HG03097 (cell line): ENCODE measurements at regions not wholly inside any gene's neighbourhood (a gene's known extent, or its start where the extent isn't known, plus 50 kb on each side); places are given as distances from the start of the nearest gene placed in this dataset.
"Not testable (repeated sequence)": the region's sequence is repeated elsewhere in the genome, so short reads cannot be mapped to it uniquely, and the experiment has no call there.

ENCODE experiments used
- ATAC-seq: cut with Tn5 transposase; IDR thresholded peaks from one replicate; pipeline ENCODE4 v1.9.1; 2021; ENCODE audit not compliant: unreplicated experiment, low FRiP score

- ATAC-seq = no peak
Observed at GRCh38 chr1:219732814-219733491, 120.0 kb upstream of the ZC3H11B start.

- ATAC-seq = no peak
Observed at GRCh38 chr1:219731771-219732170, 118.9 kb upstream of the ZC3H11B start.

GRCh38 chr1:219726480-219727272 lies 113.8 kb upstream of the ZC3H11B start:
- ATAC-seq = no peak

- no peak for ATAC-seq
Observed at GRCh38 chr1:219724440-219724839, 111.5 kb upstream of the ZC3H11B start.

DNA sequence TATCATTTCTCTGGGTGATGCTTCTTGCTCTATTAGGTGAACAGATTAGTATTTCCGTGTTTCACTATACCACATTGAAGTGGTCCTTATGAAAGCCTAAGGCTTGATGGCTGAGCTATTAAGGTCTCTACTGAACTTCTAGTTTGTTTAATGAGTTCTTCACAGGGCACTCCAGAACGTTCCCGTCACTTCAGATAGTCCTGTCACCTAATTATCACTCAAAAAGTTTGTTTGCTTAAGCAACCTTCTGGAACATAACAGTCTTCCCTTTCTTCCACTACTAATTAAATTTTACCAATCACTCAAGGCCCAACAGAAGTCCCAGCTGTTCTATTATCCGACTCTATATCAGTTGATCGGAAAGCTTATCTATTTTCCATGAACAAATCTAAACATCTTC lies 104.6 kb upstream of the ZC3H11B start:
- ATAC-seq = no peak

DNA sequence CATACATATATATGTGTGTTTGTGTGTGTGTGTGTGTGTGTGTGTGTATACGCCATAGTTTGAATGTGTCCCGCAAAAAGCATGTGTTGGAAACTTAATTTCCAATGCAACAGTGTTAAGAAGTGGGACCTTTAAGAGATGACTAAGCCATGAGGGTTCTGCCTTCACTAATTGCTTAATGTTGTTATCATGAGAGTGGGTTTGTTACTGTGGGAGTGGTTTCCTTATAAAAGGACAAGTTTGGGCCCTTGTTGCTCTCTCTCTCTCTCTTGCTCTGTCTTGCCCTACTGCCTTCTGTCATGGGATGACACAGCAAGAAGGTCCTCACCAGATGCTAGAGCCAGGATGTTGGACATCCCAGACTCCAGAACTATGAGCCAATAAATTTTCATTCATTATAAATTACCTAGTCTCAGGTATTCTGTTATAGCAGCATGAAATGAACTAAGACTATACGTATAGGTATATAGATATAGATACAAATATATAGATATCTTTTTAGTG lies 103.8 kb upstream of the ZC3H11B start:
- no peak for ATAC-seq

GRCh38 chr1:219713981-219714381 lies 101.1 kb upstream of the ZC3H11B start:
- no peak for ATAC-seq

- ATAC-seq = no peak
Observed at GRCh38 chr1:219712506-219712905, 99.6 kb upstream of the ZC3H11B start.

GRCh38 chr1:219710529-219711194 lies 97.8 kb upstream of the ZC3H11B start:
- no peak for ATAC-seq

DNA sequence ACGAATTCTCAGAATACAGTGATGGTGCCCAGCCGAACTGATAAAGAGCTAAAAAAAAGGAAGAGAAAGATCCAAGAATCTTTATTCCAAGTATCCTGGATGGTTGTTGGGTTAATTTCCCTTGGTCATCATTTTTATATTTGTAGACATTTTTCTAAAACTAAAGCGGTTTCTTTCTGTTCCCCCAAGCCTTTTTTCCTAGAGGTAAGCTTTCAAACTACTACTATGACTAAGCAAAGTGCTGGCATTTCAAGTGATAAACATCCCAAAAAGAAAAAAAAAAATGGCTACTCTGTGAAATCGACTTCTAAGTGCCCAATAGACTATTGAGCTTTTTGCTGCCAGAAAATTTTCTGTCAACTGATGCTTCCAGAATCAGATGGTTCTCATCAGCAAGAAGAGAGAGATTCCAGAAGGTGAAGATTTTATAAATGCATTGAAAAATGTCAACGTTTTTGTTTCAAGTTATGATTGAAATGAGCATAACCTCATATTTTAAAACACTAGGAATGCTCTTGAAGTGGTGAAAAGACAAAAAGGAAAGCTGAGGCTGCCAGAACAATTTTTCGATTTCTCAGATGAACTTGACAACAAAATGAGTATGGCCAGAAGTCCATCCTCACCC lies 96.1 kb upstream of the ZC3H11B start:
- ATAC-seq = no peak

- ATAC-seq = not testable (repeated sequence)
Observed at GRCh38 chr1:219707885-219708284, 95.0 kb upstream of the ZC3H11B start.

GRCh38 chr1:219704331-219704730 lies 91.4 kb upstream of the ZC3H11B start:
- not testable (repeated sequence) for ATAC-seq

DNA sequence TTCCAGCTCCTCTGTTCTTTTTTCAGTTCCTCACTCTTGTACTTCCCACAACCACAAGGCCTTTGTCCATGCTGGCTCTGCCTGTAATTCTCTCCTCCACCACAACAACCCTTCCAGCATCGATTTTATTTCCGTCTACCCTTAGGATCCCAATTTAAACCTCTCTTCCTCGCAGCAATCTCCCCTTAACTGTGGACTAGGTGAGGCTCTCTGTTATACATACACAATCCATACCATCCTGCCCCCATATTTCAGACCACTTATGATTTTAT lies 90.4 kb upstream of the ZC3H11B start:
- ATAC-seq = no peak

- no peak for ATAC-seq
Observed at GRCh38 chr1:219701476-219701875, 88.6 kb upstream of the ZC3H11B start.

- no peak for ATAC-seq
Observed at GRCh38 chr1:219699870-219700269, 87.0 kb upstream of the ZC3H11B start.

GRCh38 chr1:219697682-219698081 lies 84.8 kb upstream of the ZC3H11B start:
- ATAC-seq = no peak

DNA sequence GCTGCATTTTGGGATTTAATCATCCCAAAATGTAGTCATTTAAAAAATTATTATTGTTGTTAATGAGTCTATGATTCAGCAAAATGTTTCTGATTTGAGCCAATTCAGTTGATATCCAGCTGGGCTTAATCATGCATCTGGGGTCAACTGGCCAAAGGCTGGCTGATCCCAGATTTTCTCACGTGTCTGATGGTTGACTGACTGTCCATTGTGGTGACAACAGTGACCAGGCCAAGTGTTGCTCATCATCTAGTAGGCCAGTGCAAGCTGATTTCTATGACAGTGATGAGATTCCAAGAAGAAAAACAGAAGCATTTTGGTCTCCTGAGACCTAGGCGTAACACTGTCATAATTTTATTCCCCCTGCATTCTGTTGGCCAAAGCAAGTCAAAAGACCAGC lies 80.1 kb upstream of the ZC3H11B start:
- ATAC-seq = no peak

DNA sequence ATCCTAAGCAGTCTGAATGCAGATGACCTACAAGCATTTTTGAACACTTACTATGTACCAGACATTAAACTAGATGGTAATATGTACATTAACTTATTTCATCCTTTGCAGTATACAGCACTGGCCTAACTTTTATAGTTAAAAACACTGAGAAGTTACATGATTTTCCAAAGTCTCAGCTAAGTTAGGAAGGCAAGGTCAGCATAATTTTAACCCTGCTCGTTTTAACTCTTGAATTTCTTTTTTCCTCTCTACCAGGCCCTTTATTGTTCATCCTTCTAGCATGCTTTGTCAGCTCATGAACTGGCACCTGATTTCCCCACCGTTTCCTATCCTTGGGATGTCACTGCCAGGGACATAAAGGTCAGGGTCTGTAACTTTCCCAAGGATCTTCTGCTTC lies 76.9 kb upstream of the ZC3H11B start:
- no peak for ATAC-seq

GRCh38 chr1:219687779-219688178 lies 74.9 kb upstream of the ZC3H11B start:
- no peak for ATAC-seq

DNA sequence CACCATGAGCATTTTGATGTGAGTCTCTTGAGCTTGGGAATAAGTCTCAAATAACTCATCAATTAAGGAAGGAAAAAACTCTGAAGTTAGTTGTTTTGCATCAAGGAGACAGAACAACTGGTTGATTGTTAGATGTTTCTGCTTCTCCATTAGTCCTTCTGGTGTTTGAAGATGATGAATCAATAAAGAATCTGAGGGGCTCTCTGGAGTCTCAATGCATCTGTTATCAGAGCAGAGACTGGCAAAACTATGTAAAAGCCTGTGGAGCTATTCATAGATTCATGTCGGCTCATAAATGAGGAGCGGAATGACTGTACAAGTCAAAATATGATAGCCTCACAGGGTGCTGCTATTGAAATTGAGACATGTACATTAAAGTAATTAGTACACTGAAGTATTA lies 73.3 kb upstream of the ZC3H11B start:
- ATAC-seq = no peak

GRCh38 chr1:219682788-219683187 lies 69.9 kb upstream of the ZC3H11B start:
- no peak for ATAC-seq
